GM23338 (cell line): ENCODE measurements at regions not wholly inside any gene's neighbourhood (a gene's known extent, or its start where the extent isn't known, plus 50 kb on each side); places are given as distances from the start of the nearest gene placed in this dataset.

ENCODE experiments used
- CREB1 ChIP-seq: fragments of 250-450 bp; sonication (Bioruptor Pico); IDR thresholded peaks from 2 replicates; pipeline ENCODE4 v1.5.0; 2020; ENCODE audit warnings: low read depth, mild to moderate bottlenecking, moderate library complexity
- CTCF ChIP-seq, 2 experiments: fragments of 200-600 bp in 1 of 2; sonication (generic) in 1 of 2; conservative IDR thresholded peaks; 2 replicates each; pipeline versions ENCODE4 v1.5.1 to v1.6.1; 2016 to 2017; ENCODE audit warnings: antibody characterized with exemption in 2 of 2, low read depth in 2 of 2, mild to moderate bottlenecking in 2 of 2, moderate library complexity in 1 of 2
- EZH2 ChIP-seq: fragments of 200-600 bp; sonication (generic); IDR thresholded peaks from one replicate; pipeline ENCODE4 v1.8.0; 2017; ENCODE audit warnings: antibody characterized with exemption, mild to moderate bottlenecking, low read depth; ENCODE audit not compliant: unreplicated experiment
- EZH2phosphoT487 ChIP-seq: fragments of 200-600 bp; sonication (generic); IDR thresholded peaks from one replicate; pipeline ENCODE4 v1.8.1; 2018; ENCODE audit warnings: antibody characterized with exemption; ENCODE audit not compliant: unreplicated experiment
- JUNB ChIP-seq: IDR thresholded peaks from one replicate; pipeline ENCODE4 v1.6.1; 2016; ENCODE audit warnings: antibody characterized with exemption; ENCODE audit not compliant: unreplicated experiment
- NANOG ChIP-seq: IDR thresholded peaks from 2 replicates; pipeline ENCODE4 v1.6.1; 2016; ENCODE audit warnings: antibody characterized with exemption, borderline replicate concordance
- POLR2AphosphoS5 ChIP-seq: IDR thresholded peaks from 2 replicates; pipeline ENCODE4 v1.6.1; 2016; ENCODE audit warnings: antibody characterized with exemption, low read depth
- REST ChIP-seq: IDR thresholded peaks from one replicate; pipeline ENCODE4 v1.6.1; 2018; ENCODE audit warnings: antibody characterized with exemption; ENCODE audit not compliant: unreplicated experiment
- ZNF114 ChIP-seq: fragments of 250-450 bp; sonication (Bioruptor Pico); IDR thresholded peaks from 2 replicates; pipeline ENCODE4 v1.5.0; 2020; ENCODE audit warnings: mild to moderate bottlenecking, moderate library complexity
- ZNF331 ChIP-seq: fragments of 250-450 bp; sonication (Bioruptor Pico); IDR thresholded peaks from 2 replicates; pipeline ENCODE4 v1.5.0; 2020; ENCODE audit warnings: low read depth, mild to moderate bottlenecking, moderate library complexity

- no peak for TF ChIP-seq CTCF (conservative IDR thresholded peaks at IDR 0.05; ENCODE audit: low read depth in 2 of 2)
- TF ChIP-seq EZH2phosphoT487, result no peak
- no peak for TF ChIP-seq CREB1 (CRISPR knock-in tag)
- TF ChIP-seq REST, result no peak
- TF ChIP-seq EZH2, result no peak
- no peak for TF ChIP-seq POLR2AphosphoS5
- TF ChIP-seq JUNB, result no peak
- no peak for TF ChIP-seq ZNF331
- no peak for TF ChIP-seq NANOG
- no peak for TF ChIP-seq ZNF114 (CRISPR knock-in tag)
Observed at GRCh38 chr20:12305188-12305950, 387.7 kb downstream of the BTBD3 start.
